ENCODE measurements at regions not wholly inside any gene's neighbourhood (a gene's known extent, or its start where the extent isn't known, plus 50 kb on each side); places are given as distances from the start of the nearest gene placed in this dataset.
"Not testable (repeated sequence)": the region's sequence is repeated elsewhere in the genome, so short reads cannot be mapped to it uniquely, and the experiment has no call there.

DNA sequence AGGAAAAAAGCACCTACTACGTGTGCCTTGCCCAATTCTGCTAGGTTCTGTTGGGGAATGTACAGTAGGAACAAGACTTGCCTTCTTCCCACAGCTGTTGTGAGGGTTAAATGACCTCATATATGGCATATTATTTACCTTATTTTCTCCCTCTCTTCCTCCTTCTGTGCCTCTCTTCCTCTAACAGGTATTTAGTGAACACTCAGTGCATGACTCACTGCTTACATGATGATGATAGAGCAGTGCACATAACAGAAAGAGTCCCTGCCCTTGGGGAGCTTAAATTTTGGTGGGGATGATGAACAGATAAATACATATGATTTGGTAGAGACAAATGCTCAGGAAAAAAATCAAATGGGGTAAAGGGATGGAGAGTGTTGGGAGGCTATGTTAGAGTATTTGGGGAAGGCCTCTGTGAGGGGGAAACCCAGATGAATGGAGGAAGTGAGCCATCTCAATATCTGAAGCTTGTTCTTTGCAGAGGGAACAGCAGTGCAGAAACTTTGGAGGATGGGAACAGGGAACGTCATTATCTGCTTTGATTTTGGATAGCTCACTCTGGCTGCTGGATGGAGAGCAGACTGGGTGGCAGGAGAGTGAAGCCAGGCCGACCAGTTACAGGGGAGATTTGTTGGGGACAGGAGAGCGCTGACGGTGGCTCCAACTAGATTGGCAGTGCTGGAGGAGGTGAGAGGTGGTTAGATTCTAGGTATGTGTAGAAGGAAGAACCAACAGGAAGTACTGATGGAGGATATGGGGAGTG is 95.5 kb upstream of the TENM4 start:
- no peak for DNase-seq (ENCODE audit: low spot score)
- intact Hi-C loops (cut with DNase I): no loop called here

DNA sequence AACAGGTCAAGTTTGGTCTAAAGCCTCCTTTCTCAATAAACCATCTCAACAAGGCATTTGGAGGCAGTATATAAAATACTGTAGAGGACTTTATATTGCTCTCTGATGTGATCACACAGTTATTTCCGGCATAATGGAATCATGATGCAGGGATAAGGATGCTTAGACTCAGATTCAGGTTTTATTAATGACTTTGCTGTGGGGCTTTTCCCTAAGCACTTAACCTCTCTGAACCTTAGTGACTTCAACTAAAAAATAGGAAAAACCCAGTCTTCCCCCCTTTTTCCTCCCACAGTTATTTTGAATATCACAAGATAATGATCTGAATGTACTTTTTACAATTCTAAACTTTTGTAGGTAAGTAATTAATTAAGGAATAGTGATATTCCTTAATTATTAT is 94.8 kb upstream of the TENM4 start:
- DNase-seq (ENCODE audit: low spot score): no peak
- intact Hi-C loops (cut with DNase I): no loop called here

DNA sequence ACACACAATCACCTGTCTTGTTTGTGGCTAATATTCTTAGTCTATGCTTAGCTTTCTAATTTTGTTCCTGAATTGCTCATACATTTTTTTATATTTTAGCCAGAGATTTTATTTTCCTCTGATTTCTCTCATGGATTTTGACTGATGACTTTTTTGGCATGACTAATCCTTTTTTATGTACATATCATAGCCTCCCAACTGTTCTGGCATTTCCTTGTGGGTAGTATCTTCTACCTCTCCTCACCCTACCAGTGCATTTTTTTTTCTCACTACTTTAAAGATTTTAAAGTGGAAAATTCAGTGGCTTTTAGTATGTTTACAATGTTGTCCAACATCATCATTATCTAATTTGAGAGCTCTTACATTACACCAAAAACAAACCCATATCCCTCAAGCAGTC is 84.4 kb upstream of the TENM4 start:
- intact Hi-C loops (cut with DNase I): no loop called here
- DNase-seq (ENCODE audit: low spot score): no peak

- intact Hi-C loops (cut with DNase I): no loop called here
- DNase-seq (ENCODE audit: low spot score): no peak
These were observed 81.8 kb upstream of the TENM4 start for GRCh38 chr11:79522626-79523025.

GRCh38 chr11:79520086-79520485 is 79.3 kb upstream of the TENM4 start:
- intact Hi-C loops (cut with DNase I): no loop called here
- DNase-seq (ENCODE audit: low spot score): no peak

DNA sequence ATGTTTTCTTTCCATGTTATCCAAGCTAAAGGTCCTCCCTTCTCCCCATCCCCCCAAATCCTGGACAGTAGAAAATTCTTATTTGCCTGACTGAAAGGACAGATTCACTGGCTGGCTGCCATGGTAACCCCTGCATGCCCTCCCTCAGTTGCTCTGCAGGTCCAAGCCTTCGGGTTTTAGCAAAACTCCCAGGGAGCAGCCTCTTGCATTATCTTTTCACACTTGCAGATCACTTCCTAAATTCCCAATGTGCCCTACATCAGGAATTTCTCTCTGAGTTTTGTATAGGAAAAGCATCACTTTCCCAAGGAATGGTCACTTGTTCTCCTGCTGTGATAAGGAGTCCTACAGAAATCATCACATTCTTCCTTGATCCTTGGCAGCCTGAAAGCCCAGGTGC is 75.0 kb upstream of the TENM4 start:
- DNase-seq (ENCODE audit: low spot score): no peak
- intact Hi-C loops (cut with DNase I): no loop called here

DNA sequence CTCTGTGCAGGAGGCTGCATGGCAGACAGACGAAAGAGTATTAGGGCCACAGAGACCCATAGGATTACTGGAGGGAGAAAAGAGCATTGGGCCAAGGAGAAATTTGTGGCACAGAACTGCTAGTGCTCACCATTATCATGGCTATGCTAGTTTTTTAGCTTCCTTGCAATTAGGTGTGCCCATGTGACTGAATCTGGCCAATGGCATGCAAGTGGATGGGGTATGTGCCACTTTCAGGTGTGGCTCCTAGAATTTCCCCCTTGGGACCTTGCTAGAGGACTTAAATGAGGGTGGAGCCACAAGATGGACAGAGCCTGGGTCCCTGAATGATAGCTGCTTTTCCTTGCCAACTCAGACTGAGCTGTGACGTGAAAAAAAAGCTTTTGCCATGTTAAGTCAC is 73.9 kb upstream of the TENM4 start:
- intact Hi-C loops (cut with DNase I): no loop called here
- DNase-seq (ENCODE audit: low spot score): no peak

DNA sequence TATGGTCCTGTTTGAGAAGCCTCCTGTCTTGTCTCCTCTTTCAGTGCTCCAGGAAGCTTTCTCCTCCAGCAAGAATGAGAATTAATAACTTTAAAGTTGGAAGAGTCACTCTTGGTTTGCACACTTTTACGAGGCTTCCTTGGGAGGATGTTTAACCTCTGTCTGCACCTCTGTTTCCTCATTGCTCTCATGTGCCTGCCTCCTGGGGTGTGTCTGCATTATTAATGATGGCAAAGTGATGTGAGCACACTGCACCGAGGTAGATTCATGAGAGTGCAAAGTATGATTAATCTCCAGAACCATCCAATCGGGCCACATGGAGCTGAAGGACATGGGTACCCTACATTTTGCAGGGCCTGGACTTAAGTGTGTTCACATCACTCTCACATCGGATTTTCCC is 73.5 kb upstream of the TENM4 start:
- no peak for DNase-seq (ENCODE audit: low spot score)

DNA sequence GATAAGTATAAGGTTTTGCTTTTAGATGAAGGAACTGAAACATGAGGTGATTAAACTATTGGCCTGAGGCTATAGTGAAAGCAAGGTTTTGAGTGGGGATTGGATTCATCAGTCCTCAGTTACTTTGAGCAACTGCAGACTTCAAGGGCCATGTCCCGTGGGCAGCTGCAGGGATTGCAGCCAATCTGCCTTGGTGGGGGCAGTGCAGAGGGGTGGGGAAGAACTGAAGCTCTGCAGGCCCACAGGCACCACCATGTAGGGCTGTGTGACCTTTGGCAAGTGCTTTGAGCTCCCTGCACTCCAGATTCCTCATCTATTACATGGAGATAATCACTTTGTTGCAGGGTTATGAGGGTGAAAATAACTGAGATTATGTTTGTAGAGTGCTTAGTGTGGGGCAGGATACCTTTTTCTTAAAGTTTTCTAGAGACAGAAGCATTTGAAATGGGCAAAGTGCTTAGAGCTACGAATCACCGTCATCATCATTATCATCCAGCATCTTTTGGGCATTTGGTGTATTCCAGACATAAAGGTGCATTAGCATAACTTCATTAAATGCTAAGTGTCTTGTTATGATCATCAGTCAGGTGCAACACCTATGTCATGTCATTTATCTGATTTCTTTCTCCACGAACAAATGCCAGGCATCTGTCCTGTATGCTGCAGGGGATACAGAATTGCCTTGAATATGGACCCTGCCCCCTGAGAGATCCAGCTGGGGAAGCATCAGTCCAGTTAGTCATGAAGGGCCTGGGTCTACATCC is 72.1 kb upstream of the TENM4 start:
- intact Hi-C loops (cut with DNase I): no loop called here
- DNase-seq (ENCODE audit: low spot score): no peak

More for the DNA sequence above, 73.5 kb upstream of the TENM4 start:
- intact Hi-C loops (cut with DNase I): no loop called here

DNA sequence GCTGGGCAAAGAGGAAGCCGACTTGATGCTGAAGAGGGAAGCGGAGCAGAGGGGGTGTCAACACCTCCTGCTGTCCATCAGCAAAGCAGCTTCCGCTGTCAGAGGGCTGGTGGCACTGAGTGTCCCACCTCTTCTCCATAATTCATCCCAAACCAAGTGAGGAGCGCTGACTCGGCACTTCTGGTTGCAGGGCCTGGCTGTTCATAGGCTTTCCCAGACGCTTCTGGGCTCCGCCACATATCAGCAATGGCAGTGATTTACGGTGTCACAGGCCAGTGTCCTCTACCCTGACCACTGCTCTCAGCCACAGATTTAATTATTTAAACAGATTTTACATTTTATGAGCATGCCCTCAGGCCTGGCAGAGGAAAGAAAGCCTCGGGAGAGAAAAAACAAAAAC is 70.1 kb upstream of the TENM4 start:
- DNase-seq (ENCODE audit: low spot score): no peak
- intact Hi-C loops (cut with DNase I): no loop called here

DNA sequence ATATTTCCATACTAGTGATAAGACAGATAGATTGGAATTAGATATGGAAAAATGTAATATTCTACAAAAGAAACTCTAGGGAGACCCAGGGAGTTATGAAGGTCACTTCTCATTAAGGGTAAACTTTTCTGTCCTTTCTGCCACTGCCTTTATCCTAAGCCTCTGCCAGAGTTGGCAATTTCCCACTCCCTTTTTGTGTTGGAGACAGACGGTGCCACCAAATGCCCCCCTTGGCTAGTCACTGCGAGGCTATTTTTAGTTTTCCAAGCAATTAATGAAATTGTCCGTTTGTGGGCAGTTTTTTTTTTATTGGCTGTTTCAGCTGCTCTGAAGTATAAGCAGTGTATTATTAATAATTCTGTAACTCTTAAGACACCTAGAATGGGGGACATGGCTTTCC is 67.6 kb upstream of the TENM4 start:
- intact Hi-C loops (cut with DNase I): no loop called here
- DNase-seq (ENCODE audit: low spot score): no peak

DNA sequence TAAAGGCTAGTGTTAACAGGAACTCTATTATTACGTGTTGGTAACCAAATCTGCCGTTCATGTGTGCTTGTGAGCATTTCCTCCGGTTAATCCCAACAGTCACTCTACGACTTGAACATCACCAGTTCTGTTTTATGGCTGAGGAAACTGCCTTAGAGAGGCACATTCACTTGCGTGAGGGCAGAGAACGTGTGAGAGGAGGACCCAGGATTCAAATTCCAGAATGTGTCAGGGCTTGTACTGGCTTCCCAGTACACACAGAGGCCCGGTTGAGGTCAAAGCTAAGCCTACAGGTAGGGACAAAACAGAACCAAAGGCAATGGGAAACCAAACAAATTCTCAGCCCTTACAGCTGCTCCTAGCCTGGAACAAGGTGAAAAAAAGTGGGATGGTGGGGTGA is 66.9 kb upstream of the TENM4 start:
- intact Hi-C loops (cut with DNase I): no loop called here
- DNase-seq (ENCODE audit: low spot score): no peak

DNA sequence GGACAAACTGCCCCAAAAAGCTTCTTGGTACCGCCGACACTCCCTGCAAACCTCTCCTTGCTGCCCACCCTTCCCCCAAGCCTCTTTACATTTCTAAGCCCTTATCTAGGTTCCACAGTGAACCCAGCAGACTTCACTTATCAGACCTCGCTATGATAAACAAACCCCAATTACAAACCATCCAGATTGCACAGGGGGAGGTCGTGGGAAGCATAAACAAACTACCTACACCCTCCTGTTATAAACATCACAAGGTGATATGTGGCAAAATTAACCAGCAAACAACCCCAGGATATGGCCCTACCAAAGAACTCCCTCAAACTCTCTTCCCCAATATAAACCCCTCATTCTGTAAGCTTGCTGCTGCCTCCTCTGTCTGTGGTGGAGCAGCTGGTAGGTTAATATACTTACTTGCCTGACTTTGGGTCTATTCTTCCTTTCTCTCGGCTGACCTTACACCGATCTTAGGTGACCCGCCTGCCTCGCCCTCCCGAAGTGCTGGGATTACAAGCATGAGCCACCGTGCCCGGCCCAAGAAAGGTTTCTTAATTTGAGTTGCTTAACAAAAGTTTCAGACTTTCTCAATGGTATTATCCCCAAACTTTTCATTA is 66.0 kb upstream of the TENM4 start:
- intact Hi-C loops (cut with DNase I): no loop called here
- DNase-seq (ENCODE audit: low spot score): no peak

- no peak for DNase-seq (ENCODE audit: low spot score)
- intact Hi-C loops (cut with DNase I): no loop called here
These were observed 65.3 kb upstream of the TENM4 start for GRCh38 chr11:79506124-79506523.

GRCh38 chr11:79503028-79503427 is 62.2 kb upstream of the TENM4 start:
- DNase-seq (ENCODE audit: low spot score): peak; percentile 85
- intact Hi-C loops (cut with DNase I): no loop called here

DNA sequence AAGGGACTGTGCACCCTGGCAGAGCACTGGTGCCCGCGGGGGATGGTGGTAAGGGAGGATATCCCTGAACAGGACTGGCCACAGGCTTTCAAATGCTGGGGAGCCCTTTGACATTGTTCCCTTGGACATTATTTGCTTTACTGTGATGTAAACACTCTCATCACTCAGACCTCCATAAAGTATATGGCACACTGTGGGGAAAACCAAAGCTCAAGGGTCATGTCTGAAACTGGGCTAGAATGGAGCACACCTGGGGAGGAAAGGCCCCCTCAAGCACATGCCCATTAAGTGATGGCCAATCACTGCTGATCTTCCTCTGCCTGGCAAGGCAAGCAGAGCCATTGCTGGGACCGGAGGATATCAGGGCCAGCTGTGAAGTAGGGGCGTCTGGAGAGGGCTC is 60.9 kb upstream of the TENM4 start:
- DNase-seq (ENCODE audit: low spot score): no peak
- intact Hi-C loops (cut with DNase I): no loop called here

GRCh38 chr11:79499929-79500328 is 59.1 kb upstream of the TENM4 start:
- intact Hi-C loops (cut with DNase I); DNase-seq (ENCODE audit: low spot score): not testable (repeated sequence)

DNA sequence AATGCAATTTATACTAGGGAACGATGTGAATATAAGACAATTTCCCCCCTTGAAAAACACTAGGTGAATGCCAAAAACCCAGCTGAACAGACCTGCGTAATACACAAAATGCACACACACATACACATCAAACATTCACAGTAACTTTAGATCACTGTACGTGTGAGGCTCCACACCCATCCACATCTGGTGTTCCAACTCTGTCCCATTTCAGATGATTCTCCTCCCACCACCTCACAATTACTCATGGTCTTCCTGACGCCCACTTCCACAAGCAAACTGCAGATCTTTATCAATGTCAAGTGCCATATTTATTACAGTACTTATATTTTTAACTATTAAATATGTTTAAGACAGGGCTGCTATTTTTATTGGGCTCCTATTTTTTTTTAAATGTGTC is 57.8 kb upstream of the TENM4 start:
- intact Hi-C loops (cut with DNase I): no loop called here
- DNase-seq (ENCODE audit: low spot score): no peak

DNA sequence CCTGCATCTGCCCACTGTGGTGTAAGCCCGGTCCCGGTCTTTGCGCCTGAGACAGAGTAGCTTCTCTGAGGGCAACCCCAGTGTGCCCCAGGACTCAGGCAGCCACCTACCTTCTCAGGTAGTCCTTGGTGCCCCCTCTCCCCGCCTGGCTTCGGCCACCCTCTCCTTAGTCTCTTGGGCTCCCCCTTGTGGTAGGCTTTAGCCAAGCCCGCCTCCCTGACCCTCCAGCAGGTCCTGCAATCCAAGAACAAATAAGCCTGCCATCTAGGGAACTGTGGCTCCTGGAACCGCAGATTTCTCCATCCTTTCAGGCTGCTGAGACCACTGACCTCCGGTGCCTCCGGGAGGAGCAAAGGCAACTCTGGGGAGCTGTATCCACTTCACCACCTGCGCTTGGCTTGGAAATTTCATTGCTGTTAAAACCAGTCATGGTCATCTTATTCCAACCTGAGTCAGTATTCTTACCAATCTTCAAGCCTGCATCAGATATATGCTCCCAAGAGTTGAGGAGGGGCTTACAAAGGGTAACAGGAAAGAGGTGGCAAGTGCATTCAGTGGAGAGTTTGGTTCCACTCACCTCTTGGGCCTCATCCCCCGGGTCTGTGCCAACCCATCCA is 52.8 kb upstream of the TENM4 start:
- DNase-seq (ENCODE audit: low spot score): peak; percentile 84
- intact Hi-C loops (cut with DNase I): no loop called here

DNA sequence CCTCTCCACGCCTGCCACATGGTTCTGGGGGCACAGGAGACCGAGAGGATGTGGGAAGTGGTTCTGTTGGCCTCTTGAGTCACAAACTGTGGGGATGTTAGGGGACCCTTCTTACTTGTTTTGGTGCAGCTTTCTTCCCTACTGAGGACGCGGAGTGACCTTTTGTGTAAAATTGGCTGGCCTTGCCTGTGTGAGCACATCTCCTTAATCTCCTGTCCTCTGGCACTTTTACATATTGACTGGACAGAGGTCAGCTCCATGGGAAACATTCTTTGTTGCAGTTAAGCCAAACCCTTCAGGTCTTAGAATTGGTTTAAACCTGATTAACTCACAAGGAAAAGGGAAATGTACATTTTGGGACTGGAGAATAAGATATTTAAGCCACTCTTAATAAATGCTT is 51.2 kb upstream of the TENM4 start:
- intact Hi-C loops (cut with DNase I): no loop called here
- no peak for DNase-seq (ENCODE audit: low spot score)
